K562 (cell line): ENCODE measurements at regions not wholly inside any gene's neighbourhood (a gene's known extent, or its start where the extent isn't known, plus 50 kb on each side); places are given as distances from the start of the nearest gene placed in this dataset.

Experiments used
- CREB3 ChIP-seq: fragments of 450-650 bp; conservative IDR thresholded peaks from 2 replicates; pipeline ENCODE4 v1.6.1; 2016; ENCODE audit warnings: missing genetic modification characterization, low read depth, mild to moderate bottlenecking, missing compliant biosample characterization, moderate library complexity
- ZNF589 ChIP-seq: fragments of 200-800 bp; sonication (Bioruptor generic); IDR thresholded peaks from 2 replicates; pipeline ENCODE4 v1.6.1; 2016; ENCODE audit warnings: low read depth, missing genetic modification characterization, missing compliant biosample characterization
- TF ChIP-seq, protein P1 (sequence below), 3 experiments: IDR thresholded peaks in 2 of 3; conservative IDR thresholded peaks in 1 of 3; 2 replicates each; pipeline ENCODE4 v1.5.1; 2011 to 2012; ENCODE audit warnings: low read length in 3 of 3, mild to moderate bottlenecking in 3 of 3, control low read depth in 2 of 3, improper control_type of control experiment in 1 of 3, inconsistent platforms in 1 of 3, low read depth in 1 of 3, mixed read lengths in 1 of 3, moderate library complexity in 1 of 3; ENCODE audit not compliant: insufficient read depth in 2 of 3

DNA sequence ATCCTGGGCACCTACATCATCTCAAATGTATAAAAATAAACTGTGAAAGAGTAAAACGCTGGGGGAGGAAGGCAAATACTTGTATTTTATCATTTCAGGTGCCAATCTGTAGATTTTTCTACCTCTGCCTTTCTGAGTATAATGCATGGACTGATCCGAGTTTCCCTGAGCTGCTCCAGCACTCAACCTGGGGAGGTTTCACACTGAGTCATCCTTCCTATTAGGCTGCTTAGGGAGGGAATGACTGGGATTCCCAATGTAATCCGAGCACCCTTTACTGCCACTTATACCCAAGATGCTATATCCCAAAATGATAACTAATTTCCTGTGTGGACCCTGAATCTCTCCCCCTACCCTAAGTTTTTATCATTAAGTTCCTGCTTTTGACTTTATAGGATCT is 126.6 kb downstream of the HNRNPD start:
- TF ChIP-seq ZNF589 (no peak), CREB3 (tag) (no peak)
- TF ChIP-seq, protein P1, sequence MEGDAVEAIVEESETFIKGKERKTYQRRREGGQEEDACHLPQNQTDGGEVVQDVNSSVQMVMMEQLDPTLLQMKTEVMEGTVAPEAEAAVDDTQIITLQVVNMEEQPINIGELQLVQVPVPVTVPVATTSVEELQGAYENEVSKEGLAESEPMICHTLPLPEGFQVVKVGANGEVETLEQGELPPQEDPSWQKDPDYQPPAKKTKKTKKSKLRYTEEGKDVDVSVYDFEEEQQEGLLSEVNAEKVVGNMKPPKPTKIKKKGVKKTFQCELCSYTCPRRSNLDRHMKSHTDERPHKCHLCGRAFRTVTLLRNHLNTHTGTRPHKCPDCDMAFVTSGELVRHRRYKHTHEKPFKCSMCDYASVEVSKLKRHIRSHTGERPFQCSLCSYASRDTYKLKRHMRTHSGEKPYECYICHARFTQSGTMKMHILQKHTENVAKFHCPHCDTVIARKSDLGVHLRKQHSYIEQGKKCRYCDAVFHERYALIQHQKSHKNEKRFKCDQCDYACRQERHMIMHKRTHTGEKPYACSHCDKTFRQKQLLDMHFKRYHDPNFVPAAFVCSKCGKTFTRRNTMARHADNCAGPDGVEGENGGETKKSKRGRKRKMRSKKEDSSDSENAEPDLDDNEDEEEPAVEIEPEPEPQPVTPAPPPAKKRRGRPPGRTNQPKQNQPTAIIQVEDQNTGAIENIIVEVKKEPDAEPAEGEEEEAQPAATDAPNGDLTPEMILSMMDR (IDR thresholded peaks at IDR 0.05 in 2 of 3, conservative IDR thresholded peaks at IDR 0.05 in 1 of 3; ENCODE audit: insufficient read depth in 2 of 3, low read depth in 1 of 3, low read length in 3 of 3): no peak
